NCI-H1436 treated with DMSO at 0.1 percent for 48 hours (cell line): ENCODE measurements at regions not wholly inside any gene's neighbourhood (a gene's known extent, or its start where the extent isn't known, plus 50 kb on each side); places are given as distances from the start of the nearest gene placed in this dataset.

Experiments
- DNase-seq: peaks from one replicate; lab custom pipeline; 2025; lab: John Stamatoyannopoulos, UW

DNA sequence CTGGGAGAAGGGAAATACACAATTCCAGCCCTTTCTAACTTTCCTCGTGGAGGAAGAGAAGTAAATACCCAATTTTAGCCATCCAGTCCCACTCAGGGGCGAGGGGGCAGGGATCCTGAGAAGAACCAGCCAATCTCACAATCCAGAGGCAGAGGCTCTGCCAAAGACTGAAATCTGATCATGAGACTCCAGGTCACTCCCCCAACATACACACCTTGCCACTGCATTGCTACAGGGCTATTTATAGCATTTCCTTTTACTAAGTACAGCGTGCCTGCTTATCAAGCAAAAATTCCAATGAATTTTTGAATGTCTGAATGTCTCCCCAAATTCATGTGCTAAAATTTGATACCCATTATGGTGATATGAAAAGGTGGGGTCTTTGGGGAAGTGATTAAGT, 1687.5 kb downstream of the EFNB2 start:
- DNase-seq: no peak

DNA sequence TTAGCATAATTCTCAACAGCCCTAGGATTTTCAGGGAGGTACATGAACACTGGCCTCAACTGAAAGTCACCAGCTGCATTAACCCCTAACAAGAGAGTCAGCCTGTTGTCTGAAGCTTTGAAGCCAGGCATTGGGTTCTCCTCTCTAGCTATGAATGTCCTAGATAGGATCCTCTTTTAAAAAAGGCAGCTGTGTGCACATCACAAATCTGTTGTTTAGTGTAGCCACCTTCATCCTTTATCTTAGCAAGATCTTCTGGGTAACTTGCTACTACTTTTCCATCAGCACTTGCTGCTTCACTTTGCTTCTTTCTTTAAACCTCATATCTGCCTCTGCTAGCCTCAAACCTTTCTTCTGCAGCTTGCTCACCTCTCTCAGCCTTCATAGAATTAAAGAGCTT, 1692.1 kb downstream of the EFNB2 start:
- no peak for DNase-seq

DNA sequence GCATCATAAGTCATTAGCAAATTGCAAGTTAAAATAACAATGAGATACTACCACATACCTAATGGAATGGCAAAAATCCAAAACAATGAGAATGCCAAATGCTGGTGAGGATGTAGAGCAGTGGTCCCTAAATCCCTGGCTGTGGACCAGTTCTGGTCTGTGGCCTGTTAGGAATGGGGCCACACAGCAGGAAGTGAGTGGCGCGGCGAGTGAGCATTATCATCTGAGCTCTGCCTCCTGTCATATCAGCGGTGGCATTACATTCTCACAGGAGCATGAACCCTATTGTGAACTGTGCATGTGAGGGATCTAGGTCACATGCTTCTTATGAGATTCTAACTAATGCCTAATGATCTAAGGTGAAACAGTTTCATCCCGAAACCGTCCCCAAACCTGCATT, 1694.4 kb downstream of the EFNB2 start:
- no peak for DNase-seq

DNA sequence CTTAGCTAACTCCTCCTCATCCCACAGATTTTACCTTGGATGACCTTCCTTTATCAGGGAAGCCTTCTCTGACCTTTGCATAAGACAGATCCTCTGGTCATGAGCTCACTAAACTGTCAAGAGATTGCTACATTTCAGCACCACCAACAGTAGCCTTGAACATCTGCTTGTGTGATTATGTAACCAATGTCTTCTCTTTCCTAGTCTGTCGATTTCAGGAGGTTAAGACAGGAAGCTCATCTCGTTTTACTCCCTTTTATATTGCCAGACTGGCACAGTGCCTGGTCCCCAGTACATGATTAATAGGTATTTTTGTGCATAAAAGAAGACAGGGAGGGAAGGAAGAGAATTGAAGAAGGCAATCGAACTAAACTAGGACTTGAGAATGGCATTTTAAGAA, 1697.7 kb downstream of the EFNB2 start:
- peak; percentile 42 for DNase-seq

DNA sequence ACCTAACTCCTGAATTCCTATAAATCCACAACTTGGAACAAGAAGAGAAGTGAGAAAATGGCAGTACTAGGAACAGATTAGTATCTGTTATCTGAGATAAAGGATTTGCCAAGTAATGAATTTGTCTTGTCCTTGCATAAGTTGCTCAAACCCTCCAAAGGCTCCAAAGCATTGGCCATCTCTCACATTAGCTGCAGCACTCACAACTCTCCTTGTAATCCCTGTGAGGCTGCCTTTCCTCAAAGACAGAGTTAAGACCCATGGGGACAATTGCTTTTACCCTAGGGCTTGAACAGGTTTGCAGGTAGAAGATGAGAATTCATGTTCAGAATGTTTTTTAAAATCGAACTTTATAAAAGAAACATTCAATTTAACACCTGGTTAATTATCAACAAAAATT, 1702.2 kb downstream of the EFNB2 start:
- no peak for DNase-seq

DNA sequence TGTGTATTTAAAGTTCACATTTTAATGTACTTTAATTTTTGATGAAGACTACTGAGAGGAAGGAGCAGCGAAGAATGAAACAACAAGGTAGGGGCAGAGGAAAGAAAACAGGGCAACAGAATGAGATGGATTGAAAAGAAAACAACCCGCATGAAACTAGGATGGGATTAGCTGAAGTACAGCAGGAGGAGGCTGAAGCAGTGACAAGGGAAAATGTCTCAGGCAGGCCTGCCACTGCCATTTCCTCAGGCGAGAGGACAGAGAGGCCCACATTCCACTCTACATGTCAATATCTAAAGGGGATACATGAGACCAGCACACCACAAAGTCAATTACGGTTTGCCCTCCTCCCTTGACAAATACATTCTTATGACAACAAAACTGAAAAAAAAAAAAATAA, 1703.2 kb downstream of the EFNB2 start:
- DNase-seq: no peak

DNA sequence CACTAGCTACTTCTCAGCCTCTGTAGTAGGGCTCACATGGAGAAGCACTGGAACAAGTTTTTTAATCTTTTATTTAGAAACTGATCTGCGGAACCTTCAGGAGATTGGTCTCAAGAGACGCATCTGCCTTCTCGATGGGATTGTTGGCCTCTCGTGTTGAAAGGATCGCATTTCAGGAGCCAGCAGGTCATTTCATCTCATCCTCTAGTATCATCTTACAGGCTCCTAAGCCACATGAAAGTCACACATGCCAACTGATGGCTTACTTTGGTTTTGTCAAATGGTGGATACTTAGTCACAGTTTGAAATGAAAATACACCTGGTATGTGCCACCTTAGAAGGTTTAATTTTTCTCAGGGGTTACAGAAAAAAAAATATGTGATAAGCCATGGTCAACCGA, 1703.6 kb downstream of the EFNB2 start:
- peak; percentile 4 for DNase-seq

DNA sequence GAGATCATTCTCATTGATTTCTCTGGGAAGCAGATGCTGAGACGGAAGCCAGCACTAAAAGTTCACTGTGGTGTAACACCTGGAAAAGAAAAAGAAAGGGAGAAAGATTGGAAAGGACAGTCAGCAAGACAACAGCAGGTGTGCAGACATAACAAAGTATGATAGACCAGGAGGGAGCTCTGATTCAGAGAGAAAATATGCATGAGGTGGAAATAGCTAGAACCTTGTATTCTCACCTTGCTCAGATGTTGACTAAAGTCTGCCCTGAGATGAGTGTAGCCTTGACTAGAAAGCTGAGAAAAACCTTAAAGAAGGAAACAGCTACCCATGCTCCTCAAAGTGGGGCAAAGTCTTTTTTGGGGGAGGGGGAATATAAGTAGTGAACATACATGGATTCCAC, 1711.8 kb downstream of the EFNB2 start:
- DNase-seq: no peak

DNA sequence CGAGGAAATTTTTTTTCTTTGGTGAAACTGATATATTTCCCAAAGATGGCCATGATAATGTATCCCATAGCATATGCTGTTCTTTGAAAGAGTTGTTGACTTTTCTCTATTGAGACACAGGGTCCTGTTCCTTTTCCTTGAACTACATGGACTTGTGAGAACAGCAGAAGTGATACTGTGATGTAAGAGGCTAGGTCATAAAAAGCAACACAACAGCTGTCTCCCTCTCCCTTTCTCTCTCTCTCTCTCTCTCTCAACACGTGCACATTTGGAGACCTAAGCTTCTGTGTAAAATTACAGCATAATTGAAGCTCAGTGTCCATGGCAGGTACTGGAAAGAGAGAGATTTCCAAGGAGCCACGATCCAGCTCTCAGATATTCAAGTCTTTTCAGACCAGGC, 1712.4 kb downstream of the EFNB2 start:
- no peak for DNase-seq

DNA sequence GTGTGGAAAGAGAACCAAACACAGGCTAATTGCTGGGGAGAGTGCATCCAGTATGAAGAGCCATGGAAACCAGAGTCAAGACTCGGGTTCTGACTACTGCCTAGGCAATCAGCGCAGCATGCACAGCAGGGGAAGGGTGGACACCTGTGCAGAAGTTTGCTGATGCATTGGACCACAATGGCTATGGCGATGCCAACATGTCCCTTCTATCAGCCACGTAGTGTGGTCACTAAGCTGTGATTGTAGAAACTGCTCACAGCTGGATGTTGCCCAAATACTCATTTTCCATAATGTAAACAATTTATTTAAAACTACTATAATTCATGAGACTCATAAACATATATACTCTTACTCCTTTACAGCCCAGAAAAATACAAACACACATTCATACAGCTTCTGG, 1718.2 kb downstream of the EFNB2 start:
- DNase-seq: no peak

DNA sequence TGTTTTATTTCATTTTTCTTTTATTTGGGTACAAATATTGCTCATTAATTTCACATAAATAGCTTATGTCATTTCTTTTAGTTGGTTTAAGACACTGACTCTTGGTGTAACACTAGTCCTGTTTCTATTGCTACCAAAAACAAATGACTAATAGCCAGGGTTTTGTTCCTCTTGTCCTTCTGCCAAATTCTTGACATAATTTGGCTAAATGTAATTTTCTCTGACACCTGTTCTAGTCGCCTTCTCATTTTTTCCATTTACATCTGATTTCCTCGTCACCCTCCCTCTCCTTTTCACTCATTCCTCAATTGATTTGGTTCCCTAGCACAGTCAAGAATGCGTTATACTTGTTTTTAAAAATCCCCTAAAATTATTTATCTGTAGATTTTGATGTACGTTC, 1718.7 kb downstream of the EFNB2 start:
- DNase-seq: no peak

DNA sequence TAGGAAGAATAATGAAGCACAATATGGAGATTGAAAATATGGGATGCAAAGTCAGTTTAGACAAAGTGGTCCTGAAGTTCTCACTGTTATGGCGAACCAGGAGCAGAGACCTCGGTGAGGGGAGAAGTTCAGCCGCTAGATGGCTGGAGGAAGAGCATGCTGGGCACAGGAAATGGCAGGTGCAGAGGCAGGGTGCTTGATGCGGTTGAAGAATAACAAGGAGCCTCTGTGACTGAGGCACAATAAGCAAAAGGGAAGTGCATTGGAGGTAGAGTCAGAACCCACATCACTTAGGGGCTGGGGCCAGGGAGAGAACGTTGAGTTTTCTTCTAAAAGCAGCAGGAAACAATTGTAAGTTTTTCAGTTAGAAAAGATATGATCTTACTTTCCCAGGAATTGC, 1725.2 kb downstream of the EFNB2 start:
- DNase-seq: no peak

DNA sequence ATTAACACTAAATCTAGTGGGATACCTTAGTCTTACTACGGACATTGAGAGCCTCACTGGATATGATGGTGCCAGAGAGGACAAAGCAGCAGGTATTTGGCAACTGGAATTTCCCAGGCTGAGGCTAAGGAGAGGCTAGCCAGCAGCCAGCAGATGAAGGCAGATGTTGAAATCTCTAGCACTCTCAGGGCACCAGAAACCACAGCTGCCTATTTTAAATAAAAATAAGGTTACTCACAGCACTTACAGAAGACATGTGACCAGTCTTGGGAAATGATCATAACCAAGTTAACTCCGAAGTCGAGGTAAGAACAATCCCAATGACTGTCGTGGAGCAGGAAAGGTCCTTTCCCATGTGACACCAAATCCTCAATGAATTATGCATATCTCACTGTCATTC, 1726.0 kb downstream of the EFNB2 start:
- DNase-seq: no peak

DNA sequence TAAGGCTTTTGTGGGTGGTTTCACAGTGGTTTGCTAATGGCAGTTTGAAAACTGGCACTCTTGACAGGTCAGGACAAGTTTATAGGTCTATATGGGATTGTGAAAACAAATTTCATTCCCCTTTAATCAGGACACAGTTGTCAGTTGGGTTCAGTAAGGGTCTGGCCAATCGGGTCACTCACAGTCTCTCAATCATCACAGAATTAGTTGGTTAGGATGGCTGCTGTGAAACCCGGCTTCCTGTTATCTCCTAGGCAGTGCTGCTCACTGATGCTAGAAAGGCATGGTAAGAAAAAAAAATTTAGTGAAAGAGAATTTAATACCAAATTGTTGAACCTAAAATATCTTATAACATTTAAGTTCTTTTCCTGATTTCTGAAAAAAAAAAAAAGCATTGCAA, 1730.1 kb downstream of the EFNB2 start:
- no peak for DNase-seq

DNA sequence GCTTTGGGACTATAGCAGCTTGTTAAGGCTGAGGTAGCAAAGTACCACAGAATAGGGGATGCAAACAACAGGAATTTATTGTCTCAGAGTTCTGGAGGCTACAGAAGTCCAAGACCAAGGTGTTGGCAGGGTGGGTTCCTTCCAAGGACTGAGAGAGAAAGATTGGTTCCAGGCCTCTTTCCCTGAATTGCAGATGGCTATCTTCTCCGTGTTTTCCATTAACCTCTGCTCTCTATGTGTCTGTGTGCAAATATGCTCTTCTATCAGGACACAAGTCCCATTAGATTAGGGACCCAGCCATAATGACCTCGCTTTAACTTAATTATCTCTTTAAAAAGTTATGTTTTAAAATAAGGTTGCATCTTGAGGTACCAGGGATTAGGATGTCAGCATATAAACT, 1732.9 kb upstream of the SLC10A2 start:
- DNase-seq: no peak

DNA sequence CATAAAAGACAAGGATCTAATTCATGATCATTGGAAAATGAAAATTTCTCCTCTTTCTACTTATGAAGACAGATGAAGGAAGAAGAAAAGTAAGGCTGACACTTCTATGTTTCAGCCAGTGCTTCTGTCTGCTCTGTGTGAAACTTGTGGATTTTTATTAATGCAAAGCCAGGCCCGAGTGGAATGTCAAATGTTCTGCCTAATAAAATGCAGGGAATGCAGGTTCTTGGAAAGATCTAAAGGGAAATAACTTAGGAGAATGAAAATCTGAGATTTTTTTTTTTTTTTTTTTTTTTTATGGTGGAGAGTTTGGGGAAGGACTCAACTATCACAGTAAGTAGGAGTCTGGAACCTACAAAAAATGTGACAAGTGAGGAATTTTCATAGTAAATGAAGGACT, 1732.3 kb upstream of the SLC10A2 start:
- DNase-seq: no peak

DNA sequence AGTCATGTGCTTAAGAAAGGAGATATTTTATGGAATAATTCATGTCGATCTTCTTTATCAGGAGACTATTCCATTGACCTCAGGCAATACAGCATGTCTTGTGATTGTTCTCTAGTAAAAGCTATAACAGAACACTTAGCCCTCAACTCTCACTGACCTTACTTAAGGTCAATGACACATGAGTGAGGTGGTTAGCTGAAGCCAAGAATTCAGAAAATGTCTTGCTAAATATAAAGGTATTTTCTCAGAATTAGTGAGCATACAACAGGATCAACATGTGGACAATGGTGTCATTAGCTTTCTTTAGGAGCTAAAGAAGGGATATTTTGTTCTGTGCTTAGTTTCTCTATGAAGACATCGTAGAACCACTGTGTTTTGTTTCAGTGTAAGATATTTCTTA, 1730.4 kb upstream of the SLC10A2 start:
- DNase-seq: no peak

DNA sequence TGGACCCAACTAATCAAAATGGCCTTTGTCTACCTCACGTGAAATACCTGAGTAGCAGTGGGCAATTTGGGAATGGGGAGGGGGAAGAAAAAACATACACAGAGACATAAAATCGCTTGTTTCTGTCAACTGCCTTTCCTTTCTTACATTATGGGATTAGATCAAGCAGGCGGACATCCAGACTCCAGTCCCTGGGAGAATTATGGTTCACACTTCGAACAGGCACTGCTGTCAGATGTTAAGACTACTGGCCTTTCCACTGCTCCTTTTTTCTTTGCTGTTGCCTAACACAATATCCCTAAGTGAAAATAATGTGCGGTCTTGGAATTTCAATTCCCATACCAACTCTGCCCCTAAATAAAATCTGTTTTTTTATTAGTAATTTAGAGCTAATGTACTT, 1719.7 kb upstream of the SLC10A2 start:
- DNase-seq: no peak

DNA sequence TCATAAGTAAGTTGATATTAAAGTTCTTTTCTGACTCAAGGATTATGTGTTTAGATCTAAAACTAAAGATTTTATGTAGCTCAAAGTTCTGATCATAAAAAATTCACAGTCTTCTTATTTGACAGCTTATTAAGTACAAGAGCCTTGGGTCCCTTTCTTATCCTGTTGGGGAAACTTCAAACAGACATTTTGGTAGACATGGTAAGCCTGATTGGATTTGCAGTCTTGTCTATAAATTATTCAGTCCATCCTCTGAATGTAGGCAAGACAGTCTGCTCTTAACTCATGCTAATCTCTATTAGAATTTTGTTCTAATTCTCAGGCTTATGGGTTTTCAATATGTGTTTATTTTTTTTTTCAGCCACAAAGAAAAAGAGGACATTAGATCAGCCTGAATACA, 1718.7 kb upstream of the SLC10A2 start:
- no peak for DNase-seq

DNA sequence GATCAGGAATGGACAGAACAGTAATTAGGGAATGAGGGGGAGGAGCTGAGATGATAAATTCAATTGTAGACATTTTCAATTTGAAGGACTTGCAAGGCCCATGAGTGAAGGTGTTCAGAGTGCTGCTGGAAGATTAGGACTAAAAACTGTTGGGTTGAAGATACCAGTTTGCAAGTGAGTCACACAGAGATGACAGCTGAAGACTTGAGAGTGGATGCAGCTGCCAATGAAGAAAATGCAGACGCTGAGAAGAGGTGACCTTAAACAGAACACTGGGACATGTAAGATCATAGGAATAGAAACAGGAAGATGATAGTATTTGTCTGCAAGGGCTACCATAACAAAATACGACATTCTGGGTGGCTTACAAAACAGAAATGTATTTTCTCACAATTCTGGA, 1716.5 kb upstream of the SLC10A2 start:
- no peak for DNase-seq

DNA sequence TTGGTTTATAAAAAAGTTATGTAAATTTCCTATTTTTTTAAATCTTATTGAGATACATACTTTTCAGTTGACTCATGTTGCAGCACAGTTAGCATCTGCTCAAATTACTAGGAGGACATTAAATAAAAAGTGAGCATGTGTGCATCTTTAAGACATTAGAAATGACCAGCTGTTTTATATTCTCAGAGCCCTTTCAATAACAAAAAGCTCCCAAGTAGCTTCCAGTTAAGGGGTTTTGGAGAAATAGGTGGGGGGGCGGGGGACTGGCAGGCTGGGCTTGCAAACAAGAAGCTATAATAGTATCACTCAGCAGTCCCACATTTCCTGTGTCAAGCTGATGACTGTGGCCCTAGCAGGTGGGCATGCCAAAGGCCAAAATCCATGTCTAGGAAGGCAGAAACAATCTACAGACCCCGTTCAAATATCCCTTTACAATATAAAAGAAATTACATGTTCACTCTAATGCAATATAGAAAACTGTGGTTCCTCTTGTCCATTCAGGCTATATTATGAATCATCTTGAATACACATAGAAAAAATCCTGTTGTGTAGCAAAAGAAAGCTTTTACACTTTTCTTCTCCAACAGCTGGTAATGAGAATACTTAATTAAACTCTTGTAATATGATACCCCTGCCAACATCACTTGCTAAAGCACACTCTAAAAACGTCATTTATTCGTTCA, 1713.2 kb upstream of the SLC10A2 start:
- peak; percentile 49 for DNase-seq

DNA sequence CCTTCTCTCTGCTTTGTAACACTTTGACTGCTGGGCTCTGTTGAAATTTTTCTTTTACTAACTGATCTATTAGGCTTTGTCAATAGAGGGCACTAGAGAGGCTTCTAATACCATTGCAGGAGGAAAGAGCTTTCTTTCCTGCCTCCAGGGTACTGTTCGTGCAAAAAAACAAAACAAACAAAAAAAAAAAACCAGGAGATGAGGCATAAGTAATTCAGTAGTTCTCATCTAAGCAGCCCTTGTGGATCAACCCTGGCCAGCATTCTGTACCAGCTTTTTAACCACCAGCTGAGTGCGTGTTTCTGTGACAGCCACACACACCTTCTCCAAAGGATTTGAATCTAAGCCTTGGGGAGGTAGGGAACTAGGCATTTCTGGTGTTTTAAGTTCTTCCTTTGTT, 1707.6 kb upstream of the SLC10A2 start:
- DNase-seq: no peak

DNA sequence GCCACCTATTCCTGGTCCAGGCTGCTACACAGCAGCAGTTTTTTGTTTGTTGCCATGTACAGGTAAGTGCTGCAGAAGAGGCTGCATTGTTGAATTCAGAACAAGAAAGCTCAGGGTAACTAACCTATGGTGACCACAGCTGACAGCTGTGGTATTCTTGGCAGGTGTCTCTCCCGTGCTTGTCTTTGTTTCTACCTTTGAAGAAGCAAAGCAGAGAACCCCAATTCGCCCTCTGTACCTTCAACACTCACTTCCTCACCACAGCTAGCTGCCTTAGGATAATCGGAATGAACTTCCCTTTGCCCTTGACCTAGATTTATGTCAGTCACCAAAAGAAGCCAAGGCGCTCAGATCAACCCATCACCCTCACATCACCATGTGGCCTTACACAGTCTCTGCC, 1703.3 kb upstream of the SLC10A2 start:
- no peak for DNase-seq

DNA sequence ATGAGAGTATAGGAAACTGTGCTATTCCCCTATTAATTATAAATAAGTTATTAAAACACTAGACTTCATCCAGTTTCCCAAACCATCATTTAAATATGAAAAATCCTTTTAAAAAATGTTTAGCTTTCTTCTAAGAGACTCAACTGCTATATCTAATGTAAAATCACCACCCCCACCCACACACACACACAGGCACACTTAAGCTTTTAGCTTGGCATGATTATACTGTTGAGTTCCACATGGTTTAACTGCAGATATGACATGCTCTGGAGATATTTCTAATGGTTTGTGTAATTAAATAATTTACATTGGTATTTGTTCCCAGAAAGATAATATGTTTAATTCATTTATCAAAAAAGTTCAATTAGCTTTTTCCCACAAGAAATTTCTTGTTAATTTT, 1700.1 kb upstream of the SLC10A2 start:
- DNase-seq: no peak

DNA sequence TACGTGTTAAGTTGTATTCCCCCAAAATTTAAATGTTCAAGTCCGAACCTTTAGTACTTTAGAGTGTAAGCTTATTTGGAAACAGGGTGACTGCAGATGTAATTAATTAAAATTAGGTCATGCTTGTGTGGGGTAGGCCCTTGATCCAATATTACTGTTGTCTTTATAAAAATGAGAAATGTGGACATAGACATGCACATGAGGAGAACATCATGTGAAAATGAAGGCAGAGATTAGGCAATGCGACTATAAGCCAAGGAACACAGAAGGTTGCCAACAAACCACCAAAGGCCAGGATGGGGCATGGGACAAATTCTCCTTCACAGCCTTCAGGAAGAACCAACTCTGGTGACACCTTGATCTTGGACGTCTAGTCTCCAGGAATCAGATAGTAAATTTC, 1698.4 kb upstream of the SLC10A2 start:
- no peak for DNase-seq
